Activated CD8-positive, alpha-beta T cell treated with anti-CD3 and anti-CD28 coated beads for 36 hours (primary cell): ENCODE measurements at regions not wholly inside any gene's neighbourhood (a gene's known extent, or its start where the extent isn't known, plus 50 kb on each side); places are given as distances from the start of the nearest gene placed in this dataset.
A peak's percentile ranks its signal among the peaks of the same experiment; 100 is the strongest.

Experiments
- ATAC-seq: fragments of 200-7000 bp; cut with Tn5 transposase; one replicate; pipeline ENCODE4 v1.10.0; 2021; ENCODE audit warnings: mild to moderate bottlenecking, moderate library complexity
- CTCF ChIA-PET: fragments of 350-600 bp; sonication (Branson Sonifier 250); formaldehyde crosslinking; loops from one replicate; lab custom pipeline; 2021; ENCODE audit warnings: antibody characterized with exemption; lab: Charles Lee
- POLR2A ChIA-PET: fragments of 350-600 bp; sonication (Branson Sonifier 250); formaldehyde crosslinking; loops from one replicate; lab custom pipeline; 2021; ENCODE audit warnings: antibody characterized with exemption; lab: Charles Lee
- DNase-seq: peaks from one replicate; pipeline ENCODE4 v3.0.0-alpha.2; 2020
- H3K27ac Mint-ChIP-seq: one replicate; pipeline ENCODE4 v1.8.0; 2021; ENCODE audit warnings: mild to moderate bottlenecking, mixed read lengths
- H3K27me3 Mint-ChIP-seq: one replicate; pipeline ENCODE4 v1.8.0; 2021; ENCODE audit warnings: mixed read lengths
- H3K36me3 Mint-ChIP-seq: one replicate; pipeline ENCODE4 v1.8.0; 2021; ENCODE audit warnings: low read depth, mixed read lengths
- H3K4me1 Mint-ChIP-seq: one replicate; pipeline ENCODE4 v1.8.0; 2021; ENCODE audit warnings: low read depth, mixed read lengths
- H3K4me3 Mint-ChIP-seq: one replicate; pipeline ENCODE4 v1.8.0; 2021; ENCODE audit warnings: mild to moderate bottlenecking, moderate library complexity, mixed read lengths
- H3K9me3 Mint-ChIP-seq: one replicate; pipeline ENCODE4 v1.8.0; 2021; ENCODE audit warnings: mixed read lengths
- CTCF ChIP-seq: fragments of 200-600 bp; IDR thresholded peaks from one replicate; pipeline ENCODE4 v1.8.0; 2022; ENCODE audit warnings: antibody characterized with exemption, mild to moderate bottlenecking
- intact Hi-C: fragments of 100-400 bp; cut with micrococcal nuclease; formaldehyde crosslinking; loops from one replicate; pipeline ENCODE4 v1.10.0; 2022

GRCh38 chr2:64866797-64867196, 122.4 kb upstream of the SLC1A4 start:
- CTCF ChIA-PET, result interaction anchor here (1.1 to 3.4 kb wide), 11 partner anchors 10 to 343 kb away, joined by 3 to 47 read pairs (median 8); partner anchors contain the start of genes AFTPH and SERTAD2
- POLR2A ChIA-PET, result interaction anchor here (0.7 to 1.4 kb wide), 4 partner anchors 8 to 280 kb away, joined by 3 to 4 read pairs (median 3); partner anchors contain the start of gene SERTAD2
- no peak overlapping the region for H3K27ac Mint-ChIP-seq
- intact Hi-C loops, result loop anchor here (2.0 kb wide), 1 partner anchor 280 kb away; no protein-coding TSS in a partner anchor
- H3K27me3 Mint-ChIP-seq, result peaks cover 6% of the 10 kb centered on the region
- H3K9me3 Mint-ChIP-seq, result no peaks in the 10 kb centered on the region
- no peaks in the 10 kb centered on the region for H3K36me3 Mint-ChIP-seq
- no peak overlapping the region for H3K4me3 Mint-ChIP-seq
- peaks cover 3% of the 10 kb centered on the region for H3K4me1 Mint-ChIP-seq
- ATAC-seq, result no peak
- TF ChIP-seq CTCF, result no peak
- no peak for DNase-seq

DNA sequence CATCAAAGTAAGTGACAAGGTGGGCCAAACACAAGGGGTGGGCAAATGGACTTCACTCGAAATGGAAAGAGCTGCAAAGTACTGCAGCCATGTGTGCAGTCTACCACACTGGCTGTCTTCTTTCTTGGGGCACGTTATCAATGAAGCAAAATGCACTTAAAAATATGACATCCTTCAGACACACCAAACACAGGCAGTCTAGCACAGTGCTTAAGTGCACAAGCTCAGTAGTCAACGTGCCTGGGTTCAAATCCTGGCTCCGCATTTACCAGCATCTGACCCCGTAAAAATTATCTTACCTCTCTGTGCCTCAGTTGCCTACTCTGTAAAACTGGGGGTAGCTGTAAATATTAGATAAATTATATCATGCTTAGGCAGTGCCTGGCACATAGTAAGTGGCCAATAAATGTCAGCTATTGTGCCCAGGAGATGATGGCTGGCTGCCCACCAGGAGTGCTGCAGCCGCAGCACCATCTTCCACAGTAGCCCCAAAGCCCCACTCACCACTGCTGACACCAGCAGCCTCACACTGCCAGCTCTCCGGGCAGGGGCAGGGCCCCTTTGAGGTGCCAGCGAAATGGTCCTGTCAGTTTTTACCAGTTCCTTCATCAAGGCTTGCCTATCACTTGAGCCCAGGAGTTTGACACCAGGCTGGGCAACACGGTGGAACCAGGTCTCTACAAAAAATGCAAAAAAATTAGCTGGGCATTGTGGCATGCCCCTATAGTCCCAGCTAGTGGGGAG, 121.8 kb upstream of the SLC1A4 start:
- ATAC-seq (no peak), DNase-seq (no peak)
- CTCF ChIA-PET, result interaction anchor here (0.9 to 3.4 kb wide), 18 partner anchors 9 to 537 kb away, joined by 3 to 47 read pairs (median 4); partner anchors contain the start of genes AFTPH and SERTAD2
- no peak overlapping the region for H3K27ac Mint-ChIP-seq
- POLR2A ChIA-PET, result interaction anchor here (1.0 to 1.4 kb wide), 3 partner anchors 8 to 280 kb away, joined by 3 to 4 read pairs (median 3); partner anchors contain the start of gene SERTAD2
- peaks cover 3% of the 10 kb centered on the region for H3K4me1 Mint-ChIP-seq
- no peaks in the 10 kb centered on the region for H3K9me3 Mint-ChIP-seq
- H3K4me3 Mint-ChIP-seq, result no peak overlapping the region
- no peaks in the 10 kb centered on the region for H3K36me3 Mint-ChIP-seq
- peaks cover 6% of the 10 kb centered on the region for H3K27me3 Mint-ChIP-seq
- TF ChIP-seq CTCF, result no peak
- intact Hi-C loops, result loop anchor here (2.0 kb wide), 1 partner anchor 281 kb away; no protein-coding TSS in a partner anchor

- H3K27ac Mint-ChIP-seq, result no peak overlapping the region
- intact Hi-C loops, result no loop called here
- POLR2A ChIA-PET, result interaction anchor here (1.2 to 1.6 kb wide), 3 partner anchors 10 to 541 kb away, joined by 3 to 6 read pairs (median 4); no protein-coding TSS in a partner anchor
- no peaks in the 10 kb centered on the region for H3K9me3 Mint-ChIP-seq
- CTCF ChIA-PET, result interaction anchor here (0.7 to 3.4 kb wide), 9 partner anchors 18 to 539 kb away, joined by 3 to 47 read pairs (median 5); partner anchors contain the start of gene SERTAD2
- peaks cover 6% of the 10 kb centered on the region for H3K27me3 Mint-ChIP-seq
- ATAC-seq (no peak), DNase-seq (no peak)
- H3K36me3 Mint-ChIP-seq, result no peaks in the 10 kb centered on the region
- no peak for TF ChIP-seq CTCF
- H3K4me1 Mint-ChIP-seq, result peaks cover 9% of the 10 kb centered on the region
- H3K4me3 Mint-ChIP-seq, result no peak overlapping the region
These were observed 120.1 kb upstream of the SLC1A4 start for GRCh38 chr2:64869126-64869525.

DNA sequence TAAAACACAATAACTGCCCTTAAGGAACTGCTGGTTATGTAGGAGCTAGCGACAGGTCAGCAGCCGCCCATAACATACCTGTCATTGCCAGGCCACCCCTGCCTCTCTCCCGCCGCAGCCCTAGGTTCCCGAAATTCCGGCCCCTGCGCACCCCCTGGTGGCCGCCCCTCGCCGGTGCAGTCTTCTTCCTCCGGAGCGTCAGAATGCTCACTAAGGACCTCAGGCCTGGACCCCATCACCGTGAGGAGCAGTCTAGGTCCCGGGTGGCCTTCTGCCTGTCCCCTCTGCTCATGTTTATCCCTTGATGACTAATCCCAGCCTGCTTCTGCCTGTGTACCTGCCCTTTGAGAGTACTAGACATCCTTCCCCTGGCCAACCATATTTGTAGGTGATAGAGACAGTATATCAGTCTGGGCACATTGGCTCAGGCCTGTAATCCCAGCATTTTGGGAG, 115.7 kb upstream of the SLC1A4 start:
- peak; percentile 92 for ATAC-seq

More for the DNA sequence above, 115.7 kb upstream of the SLC1A4 start:
- ChIA-PET POLR2A (interaction anchor here (1.2 kb wide), 1 partner anchor 230 kb away, joined by 4 read pairs; no protein-coding TSS in a partner anchor), CTCF (interaction anchor here (0.6 to 2.1 kb wide), 31 partner anchors 9 to 701 kb away, joined by 3 to 17 read pairs (median 4); partner anchors contain the start of genes AFTPH and SERTAD2)
- Mint-ChIP-seq H3K9me3 (no peaks in the 10 kb centered on the region), H3K27me3 (peaks cover 1% of the 10 kb centered on the region), H3K4me1 (peaks cover 6% of the 10 kb centered on the region), H3K36me3 (no peaks in the 10 kb centered on the region), H3K4me3 (peak overlapping the region; percentile 36), H3K27ac (no peak overlapping the region)
- DNase-seq, result peak; percentile 87
- peak; percentile 89 for TF ChIP-seq CTCF
- intact Hi-C loops, result loop anchor here (2.0 to 10.0 kb wide), 2 partner anchors 351 to 539 kb away; no protein-coding TSS in a partner anchor
